Stimulated activated naive CD8-positive, alpha-beta T cell treated with anti-CD3 and anti-CD28 coated beads, Interleukin-15, amount 100 ng/mL, for 72 hours (primary cell): ENCODE measurements at regions not wholly inside any gene's neighbourhood (a gene's known extent, or its start where the extent isn't known, plus 50 kb on each side); places are given as distances from the start of the nearest gene placed in this dataset.
A peak's percentile ranks its signal among the peaks of the same experiment; 100 is the strongest.

ENCODE experiments used
- ATAC-seq: fragments of 150-1000 bp; cut with Tn5 transposase; 2 replicates; pipeline ENCODE4 v1.10.0; 2021; ENCODE audit warnings: mild to moderate bottlenecking, moderate library complexity
- DNase-seq, 2 donors: peaks; one replicate each; pipeline ENCODE4 v3.0.0; 2021 to 2022
- H3K27ac Mint-ChIP-seq, 2 donors: one replicate each; pipeline ENCODE4 v1.8.0; 2022; ENCODE audit warnings: mild to moderate bottlenecking in 2 of 2, mixed read lengths in 2 of 2, moderate library complexity in 2 of 2
- H3K27me3 Mint-ChIP-seq: one replicate; pipeline ENCODE4 v1.8.0; 2022; ENCODE audit warnings: mixed read lengths
- H3K4me1 Mint-ChIP-seq: one replicate; pipeline ENCODE4 v1.8.0; 2022; ENCODE audit warnings: mild to moderate bottlenecking, mixed read lengths
- H3K4me3 Mint-ChIP-seq, 2 donors: one replicate each; pipeline ENCODE4 v1.8.0; 2022; ENCODE audit warnings: mild to moderate bottlenecking in 2 of 2, mixed read lengths in 2 of 2, moderate library complexity in 1 of 2
- H3K9me3 Mint-ChIP-seq, 2 donors: one replicate each; pipeline ENCODE4 v1.8.0; 2022; ENCODE audit warnings: mixed read lengths in 2 of 2

GRCh38 chr4:36763814-36764213, 480.7 kb upstream of the NWD2 start:
- Mint-ChIP-seq H3K27ac (no peak overlapping the region), H3K4me1 (no peaks in the 10 kb centered on the region), H3K4me3 (no peak overlapping the region), H3K27me3 (no peaks in the 10 kb centered on the region), H3K9me3 (no peaks in the 10 kb centered on the region)
- DNase-seq (no peak), ATAC-seq (no peak)

GRCh38 chr4:36767596-36767995, 476.9 kb upstream of the NWD2 start:
- H3K9me3 Mint-ChIP-seq, result no peaks in the 10 kb centered on the region

GRCh38 chr4:36771411-36772153, 473.0 kb upstream of the NWD2 start:
- Mint-ChIP-seq H3K27ac (no peak overlapping the region), H3K27me3 (no peaks in the 10 kb centered on the region), H3K4me1 (no peaks in the 10 kb centered on the region), H3K4me3 (no peak overlapping the region), H3K9me3 (no peaks in the 10 kb centered on the region)
- DNase-seq (no peak), ATAC-seq (no peak)

More at GRCh38 chr4:36767596-36767995, 476.9 kb upstream of the NWD2 start:
- Mint-ChIP-seq H3K4me3 (no peak overlapping the region), H3K4me1 (no peaks in the 10 kb centered on the region), H3K27me3 (no peaks in the 10 kb centered on the region), H3K27ac (no peak overlapping the region)
- no peak for DNase-seq
- no peak for ATAC-seq

- ATAC-seq, result no peak
- no peak overlapping the region for H3K4me3 Mint-ChIP-seq
- H3K27ac Mint-ChIP-seq, result peak overlapping the region in 1 of 2 donors; percentile 0
- no peaks in the 10 kb centered on the region for H3K27me3 Mint-ChIP-seq
- no peaks in the 10 kb centered on the region for H3K4me1 Mint-ChIP-seq
- H3K9me3 Mint-ChIP-seq, result no peaks in the 10 kb centered on the region
- DNase-seq, result no peak
These were observed 472.4 kb upstream of the NWD2 start for GRCh38 chr4:36772154-36772516.

- no peaks in the 10 kb centered on the region for H3K9me3 Mint-ChIP-seq
- DNase-seq, result no peak
- no peaks in the 10 kb centered on the region for H3K27me3 Mint-ChIP-seq
- peak overlapping the region in 1 of 2 donors; percentile 79 for H3K27ac Mint-ChIP-seq
- H3K4me1 Mint-ChIP-seq, result no peaks in the 10 kb centered on the region
- H3K4me3 Mint-ChIP-seq, result no peak overlapping the region
- ATAC-seq, result no peak
These were observed 471.1 kb upstream of the NWD2 start for GRCh38 chr4:36773467-36773866.

- Mint-ChIP-seq H3K4me3 (no peak overlapping the region), H3K9me3 (no peaks in the 10 kb centered on the region)
These were observed 469.0 kb upstream of the NWD2 start for GRCh38 chr4:36775544-36775943.

GRCh38 chr4:36779601-36780000, 464.9 kb upstream of the NWD2 start:
- Mint-ChIP-seq H3K9me3 (no peaks in the 10 kb centered on the region), H3K4me3 (no peak overlapping the region), H3K4me1 (no peaks in the 10 kb centered on the region), H3K27me3 (no peaks in the 10 kb centered on the region), H3K27ac (no peak overlapping the region)
- ATAC-seq, result no peak
- DNase-seq, result no peak

More at GRCh38 chr4:36775544-36775943, 469.0 kb upstream of the NWD2 start:
- DNase-seq, result no peak
- Mint-ChIP-seq H3K4me1 (no peaks in the 10 kb centered on the region), H3K27ac (no peak overlapping the region), H3K27me3 (no peaks in the 10 kb centered on the region)
- ATAC-seq, result no peak

GRCh38 chr4:36785973-36786372, 458.6 kb upstream of the NWD2 start:
- Mint-ChIP-seq H3K9me3 (no peaks in the 10 kb centered on the region), H3K27me3 (no peaks in the 10 kb centered on the region)
- no peak for ATAC-seq

GRCh38 chr4:36786519-36786918, 458.0 kb upstream of the NWD2 start:
- Mint-ChIP-seq H3K27me3 (no peaks in the 10 kb centered on the region), H3K27ac (no peak overlapping the region), H3K9me3 (no peaks in the 10 kb centered on the region), H3K4me3 (no peak overlapping the region), H3K4me1 (no peaks in the 10 kb centered on the region)
- ATAC-seq (no peak), DNase-seq (no peak)

More at GRCh38 chr4:36785973-36786372, 458.6 kb upstream of the NWD2 start:
- Mint-ChIP-seq H3K27ac (no peak overlapping the region), H3K4me1 (no peaks in the 10 kb centered on the region), H3K4me3 (no peak overlapping the region)
- DNase-seq, result no peak

- H3K27me3 Mint-ChIP-seq, result no peaks in the 10 kb centered on the region
- no peak for DNase-seq
These were observed 449.8 kb upstream of the NWD2 start for GRCh38 chr4:36794716-36795115.

GRCh38 chr4:36812149-36812548, 432.4 kb upstream of the NWD2 start:
- H3K4me3 Mint-ChIP-seq, result no peak overlapping the region
- DNase-seq, result no peak
- no peak overlapping the region for H3K27ac Mint-ChIP-seq
- H3K9me3 Mint-ChIP-seq, result no peaks in the 10 kb centered on the region
- no peak for ATAC-seq
- H3K4me1 Mint-ChIP-seq, result no peaks in the 10 kb centered on the region
- H3K27me3 Mint-ChIP-seq, result no peaks in the 10 kb centered on the region

More at GRCh38 chr4:36794716-36795115, 449.8 kb upstream of the NWD2 start:
- Mint-ChIP-seq H3K9me3 (peaks cover 7 to 21% of the 10 kb centered on the region in 2 donors), H3K4me1 (no peaks in the 10 kb centered on the region), H3K4me3 (no peak overlapping the region), H3K27ac (no peak overlapping the region)
- no peak for ATAC-seq

- DNase-seq (no peak), ATAC-seq (no peak)
- H3K9me3 Mint-ChIP-seq, result no peaks in the 10 kb centered on the region
- H3K4me1 Mint-ChIP-seq, result no peaks in the 10 kb centered on the region
- no peak overlapping the region for H3K27ac Mint-ChIP-seq
- no peak overlapping the region for H3K4me3 Mint-ChIP-seq
- no peaks in the 10 kb centered on the region for H3K27me3 Mint-ChIP-seq
These were observed 429.0 kb upstream of the NWD2 start for GRCh38 chr4:36815536-36815935.

GRCh38 chr4:36823199-36823967, 421.2 kb upstream of the NWD2 start:
- DNase-seq (no peak), ATAC-seq (no peak)
- no peaks in the 10 kb centered on the region for H3K4me1 Mint-ChIP-seq

GRCh38 chr4:36824682-36825081, 419.9 kb upstream of the NWD2 start:
- H3K9me3 Mint-ChIP-seq, result peaks cover 0 to 4% of the 10 kb centered on the region in 2 donors

More at GRCh38 chr4:36823199-36823967, 421.2 kb upstream of the NWD2 start:
- Mint-ChIP-seq H3K27me3 (no peaks in the 10 kb centered on the region), H3K9me3 (peaks cover 0 to 4% of the 10 kb centered on the region in 2 donors), H3K27ac (no peak overlapping the region), H3K4me3 (no peak overlapping the region)

GRCh38 chr4:36835246-36835645, 409.3 kb upstream of the NWD2 start:
- Mint-ChIP-seq H3K4me1 (no peaks in the 10 kb centered on the region), H3K4me3 (no peak overlapping the region), H3K27me3 (no peaks in the 10 kb centered on the region), H3K27ac (no peak overlapping the region), H3K9me3 (no peaks in the 10 kb centered on the region)
- DNase-seq (no peak), ATAC-seq (no peak)

More at GRCh38 chr4:36824682-36825081, 419.9 kb upstream of the NWD2 start:
- DNase-seq, result no peak
- H3K4me3 Mint-ChIP-seq, result no peak overlapping the region
- ATAC-seq, result no peak
- no peaks in the 10 kb centered on the region for H3K27me3 Mint-ChIP-seq
- no peaks in the 10 kb centered on the region for H3K4me1 Mint-ChIP-seq
- H3K27ac Mint-ChIP-seq, result no peak overlapping the region

GRCh38 chr4:36841583-36842326, 402.8 kb upstream of the NWD2 start:
- Mint-ChIP-seq H3K4me3 (no peak overlapping the region), H3K9me3 (no peaks in the 10 kb centered on the region), H3K27me3 (no peaks in the 10 kb centered on the region), H3K27ac (no peak overlapping the region), H3K4me1 (no peaks in the 10 kb centered on the region)
- no peak for ATAC-seq
- DNase-seq, result no peak
